Endothelial cell of umbilical vein (primary cell): ENCODE measurements at regions not wholly inside any gene's neighbourhood (a gene's known extent, or its start where the extent isn't known, plus 50 kb on each side); places are given as distances from the start of the nearest gene placed in this dataset.

ENCODE experiments used
- EZH2 ChIP-seq: IDR thresholded peaks from 2 replicates; pipeline ENCODE4 v1.6.1; 2012; ENCODE audit warnings: borderline replicate concordance, low read depth, mild to moderate bottlenecking, moderate library complexity, low read length, inconsistent platforms; ENCODE audit not compliant: severe bottlenecking
- FOS ChIP-seq: IDR thresholded peaks from 2 replicates; pipeline ENCODE4 v1.6.1; 2011; ENCODE audit warnings: mild to moderate bottlenecking, low read length, moderate library complexity, borderline replicate concordance; ENCODE audit not compliant: insufficient read depth
- GATA2 ChIP-seq: IDR thresholded peaks from 2 replicates; pipeline ENCODE4 v1.7.0; 2011; ENCODE audit warnings: low read depth, mild to moderate bottlenecking, moderate library complexity, mixed read lengths, low read length; ENCODE audit not compliant: insufficient read length, insufficient read depth
- JUN ChIP-seq: IDR thresholded peaks from 2 replicates; pipeline ENCODE4 v1.6.1; 2011; ENCODE audit warnings: borderline replicate concordance, low read depth; ENCODE audit not compliant: insufficient read length, insufficient read depth
- MYC ChIP-seq: IDR thresholded peaks from one replicate; pipeline ENCODE4 v1.6.1; 2011; ENCODE audit warnings: mild to moderate bottlenecking, low read depth, low read length
- POLR2A ChIP-seq: IDR thresholded peaks from 2 replicates; pipeline ENCODE4 v1.6.1; 2012; ENCODE audit warnings: low read depth, mild to moderate bottlenecking, control low read depth, low read length
- POLR2AphosphoS5 ChIP-seq: IDR thresholded peaks from 2 replicates; pipeline ENCODE4 v1.6.1; 2012; ENCODE audit warnings: low read depth, mild to moderate bottlenecking, control low read depth, low read length, moderate library complexity; ENCODE audit not compliant: insufficient read depth
- TF ChIP-seq, protein P1 (sequence below), 2 donors: IDR thresholded peaks; 1 replicate in 1 of 2; 2 replicates in 1 of 2; pipeline ENCODE4 v1.5.1; 2011; ENCODE audit warnings: low read length in 2 of 2, mild to moderate bottlenecking in 2 of 2, moderate library complexity in 2 of 2, control low read depth in 1 of 2, inconsistent platforms in 1 of 2, low read depth in 1 of 2; ENCODE audit not compliant: insufficient read depth in 1 of 2; ENCODE audit errors: extremely low read depth in 1 of 2
- TF ChIP-seq, protein P2 (sequence below): IDR thresholded peaks from 2 replicates; pipeline ENCODE4 v1.6.1; 2011; ENCODE audit not compliant: insufficient read depth, insufficient read length

DNA sequence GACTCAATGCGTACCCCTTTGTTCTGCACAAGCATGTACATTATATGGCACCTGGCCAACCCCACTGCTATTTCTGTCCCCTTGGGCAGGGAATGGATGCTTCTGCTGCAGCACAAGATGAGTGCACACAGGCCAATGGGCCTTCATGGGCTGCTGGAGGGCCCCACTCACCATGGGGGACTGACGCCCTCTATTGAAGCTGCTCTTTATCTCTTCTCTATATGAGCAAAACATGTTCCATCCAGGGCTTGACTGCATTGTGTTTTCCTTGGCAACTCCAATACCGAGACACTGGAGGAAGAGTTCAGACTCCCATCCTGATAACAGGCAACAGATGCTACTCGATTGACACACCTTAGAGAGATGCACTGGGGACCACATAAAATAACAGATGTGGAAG lies 251.6 kb upstream of the NCKAP5 start:
- TF ChIP-seq, protein P1, sequence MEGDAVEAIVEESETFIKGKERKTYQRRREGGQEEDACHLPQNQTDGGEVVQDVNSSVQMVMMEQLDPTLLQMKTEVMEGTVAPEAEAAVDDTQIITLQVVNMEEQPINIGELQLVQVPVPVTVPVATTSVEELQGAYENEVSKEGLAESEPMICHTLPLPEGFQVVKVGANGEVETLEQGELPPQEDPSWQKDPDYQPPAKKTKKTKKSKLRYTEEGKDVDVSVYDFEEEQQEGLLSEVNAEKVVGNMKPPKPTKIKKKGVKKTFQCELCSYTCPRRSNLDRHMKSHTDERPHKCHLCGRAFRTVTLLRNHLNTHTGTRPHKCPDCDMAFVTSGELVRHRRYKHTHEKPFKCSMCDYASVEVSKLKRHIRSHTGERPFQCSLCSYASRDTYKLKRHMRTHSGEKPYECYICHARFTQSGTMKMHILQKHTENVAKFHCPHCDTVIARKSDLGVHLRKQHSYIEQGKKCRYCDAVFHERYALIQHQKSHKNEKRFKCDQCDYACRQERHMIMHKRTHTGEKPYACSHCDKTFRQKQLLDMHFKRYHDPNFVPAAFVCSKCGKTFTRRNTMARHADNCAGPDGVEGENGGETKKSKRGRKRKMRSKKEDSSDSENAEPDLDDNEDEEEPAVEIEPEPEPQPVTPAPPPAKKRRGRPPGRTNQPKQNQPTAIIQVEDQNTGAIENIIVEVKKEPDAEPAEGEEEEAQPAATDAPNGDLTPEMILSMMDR (IDR thresholded peaks at IDR 0.05; ENCODE audit: extremely low read depth in 1 of 2, insufficient read depth in 1 of 2, low read depth in 1 of 2, low read length in 2 of 2), result no peak
- TF ChIP-seq POLR2AphosphoS5 (no peak), JUN (no peak), POLR2A (no peak), EZH2 (no peak), FOS (no peak), GATA2 (no peak), MYC (no peak)
- TF ChIP-seq, protein P2, sequence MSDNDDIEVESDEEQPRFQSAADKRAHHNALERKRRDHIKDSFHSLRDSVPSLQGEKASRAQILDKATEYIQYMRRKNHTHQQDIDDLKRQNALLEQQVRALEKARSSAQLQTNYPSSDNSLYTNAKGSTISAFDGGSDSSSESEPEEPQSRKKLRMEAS, result no peak
